HG02571 (cell line): ENCODE measurements at regions not wholly inside any gene's neighbourhood (a gene's known extent, or its start where the extent isn't known, plus 50 kb on each side); places are given as distances from the start of the nearest gene placed in this dataset.

Source experiments
- ATAC-seq: cut with Tn5 transposase; IDR thresholded peaks from one replicate; pipeline ENCODE4 v1.9.1; 2021; ENCODE audit warnings: mild to moderate bottlenecking, moderate library complexity; ENCODE audit not compliant: unreplicated experiment

- ATAC-seq = no peak
Observed at GRCh38 chr4:89665662-89666061, 171.3 kb downstream of the SNCA start.

DNA sequence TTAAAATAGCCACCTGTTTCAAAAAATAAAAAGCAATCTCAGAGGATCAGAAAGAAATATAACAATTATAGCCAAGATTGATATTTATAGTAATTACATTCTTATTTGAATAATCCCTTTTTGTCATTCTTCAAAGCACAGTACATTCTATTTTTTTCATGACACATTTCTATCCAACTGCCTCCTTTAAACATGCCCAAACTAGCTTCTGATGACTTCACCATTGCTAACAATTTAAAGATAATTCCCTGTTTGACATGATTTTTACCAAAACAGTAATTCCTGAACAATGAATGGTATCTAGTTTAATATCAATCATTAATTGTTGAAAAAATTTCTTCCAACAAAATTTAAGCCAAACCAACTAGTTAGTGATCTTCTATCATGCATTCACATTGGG, 172.4 kb downstream of the SNCA start:
- no peak for ATAC-seq

GRCh38 chr4:89661173-89661899, 175.6 kb downstream of the SNCA start:
- no peak for ATAC-seq

DNA sequence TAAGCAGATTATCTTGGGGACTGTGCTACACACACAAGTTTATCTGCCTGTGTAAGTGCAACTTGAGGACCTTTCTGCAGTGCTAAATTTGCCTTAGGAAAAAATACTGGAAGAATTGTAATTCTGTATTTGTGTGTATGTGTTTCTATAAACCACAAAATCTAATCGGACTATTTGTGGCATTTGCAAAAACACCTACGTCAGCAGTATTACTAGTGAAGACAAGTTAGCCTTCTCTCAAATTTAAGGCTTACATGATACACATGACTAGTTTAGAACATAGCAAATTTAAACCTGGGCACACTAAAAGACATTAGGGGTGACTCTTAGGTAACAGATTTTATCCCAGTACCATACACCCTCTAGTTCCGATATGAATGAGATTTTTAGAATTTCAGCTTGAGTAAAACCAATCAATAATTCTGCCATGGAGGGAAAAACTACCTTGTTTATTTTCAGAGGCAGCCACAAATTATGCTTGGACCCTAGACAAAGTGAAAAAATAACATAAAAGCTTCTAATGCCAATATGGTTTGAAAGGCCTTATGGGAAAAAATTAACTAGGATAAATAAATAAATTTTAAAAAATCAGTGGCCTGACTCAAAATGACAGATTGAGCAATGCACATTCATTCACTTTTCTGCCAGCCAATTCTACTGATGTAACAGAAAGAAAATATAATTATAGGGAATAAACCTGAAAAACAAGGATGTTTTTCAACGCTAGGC, 176.4 kb downstream of the SNCA start:
- ATAC-seq = no peak

DNA sequence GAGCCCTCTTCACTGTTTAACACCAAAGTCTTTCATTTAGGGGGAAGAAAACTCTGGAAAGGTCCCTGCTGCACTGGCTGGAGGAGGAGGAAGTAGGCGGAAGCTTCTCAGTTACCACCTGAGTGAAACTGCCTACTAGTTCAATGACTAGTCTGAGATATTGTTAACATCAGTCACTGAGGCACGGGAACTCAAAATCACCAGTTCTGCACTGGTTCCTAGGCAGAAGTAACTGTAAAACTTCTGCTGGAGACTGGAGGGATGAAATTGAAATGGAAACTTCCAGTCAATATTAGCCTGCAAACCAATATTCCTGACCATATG, 178.3 kb downstream of the SNCA start:
- ATAC-seq = peak; percentile 85

DNA sequence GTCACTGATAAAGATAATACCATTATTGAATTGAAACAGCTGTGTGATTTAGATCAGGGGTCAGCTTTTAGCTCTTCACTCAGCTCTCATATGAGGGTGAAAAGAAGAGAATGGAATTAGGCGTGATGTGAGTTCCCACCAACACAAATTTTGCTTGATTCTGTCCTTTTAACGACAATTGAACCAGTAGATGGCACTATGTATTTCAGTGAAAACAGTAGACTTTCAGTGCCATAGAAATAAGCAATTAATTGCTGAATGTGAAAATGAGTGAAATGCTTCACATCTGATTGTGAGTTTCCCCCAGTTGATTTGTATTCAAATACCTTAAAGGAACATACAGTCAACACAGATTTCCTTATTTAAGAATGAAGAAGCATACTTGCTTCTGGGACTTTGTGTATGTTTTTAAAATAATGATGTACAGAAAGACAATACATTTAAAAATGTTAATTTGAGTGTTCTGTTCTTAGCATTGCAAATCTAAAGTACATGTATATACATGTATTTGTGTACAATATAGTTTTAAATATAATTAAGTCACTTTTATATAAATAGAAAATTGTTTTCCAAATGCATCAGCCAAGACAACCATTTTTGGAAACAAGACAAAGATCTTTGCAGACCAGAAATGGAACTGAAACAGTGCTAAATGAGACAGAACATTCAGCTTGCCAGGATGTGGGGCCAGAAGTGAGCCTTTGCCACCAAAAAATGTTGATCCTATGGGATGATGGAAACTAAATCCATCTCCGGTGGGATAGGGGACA, 178.8 kb downstream of the SNCA start:
- ATAC-seq = peak; percentile 44

DNA sequence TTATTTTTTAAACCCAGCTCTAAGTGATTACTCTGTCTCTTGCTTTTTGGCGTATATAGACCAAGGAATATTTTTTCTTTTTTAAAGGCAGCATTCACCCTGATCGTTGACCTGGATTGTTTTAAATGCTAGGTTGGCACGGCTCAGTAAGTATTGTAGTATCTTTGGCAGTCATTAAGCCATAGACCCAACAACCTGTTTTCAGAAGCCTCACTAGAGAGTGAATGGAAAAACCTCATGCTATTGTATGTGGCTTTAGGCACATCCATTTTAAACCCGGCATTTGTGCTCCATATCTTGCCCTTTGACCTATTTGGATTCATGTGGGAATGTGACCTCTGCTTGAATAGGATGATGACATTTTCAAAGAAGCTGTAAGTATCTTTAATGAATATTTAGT, 183.9 kb downstream of the SNCA start:
- no peak for ATAC-seq

- no peak for ATAC-seq
Observed at GRCh38 chr4:89645482-89645881, 191.5 kb downstream of the SNCA start.

DNA sequence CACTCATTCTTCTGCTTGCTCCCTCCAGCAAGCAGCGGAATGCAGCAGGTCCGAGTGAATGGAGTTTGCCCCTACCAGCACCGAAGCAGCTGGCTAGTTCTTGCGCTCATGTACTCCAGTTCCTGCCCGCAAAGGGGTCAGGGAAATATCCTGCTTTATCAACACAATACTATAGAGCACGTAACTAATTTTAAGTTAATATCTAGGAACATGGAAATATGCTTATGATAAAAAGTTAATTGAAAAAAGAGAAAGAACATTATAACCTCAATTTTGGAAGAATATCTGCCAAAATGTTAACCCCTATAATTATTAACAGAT, 195.6 kb downstream of the SNCA start:
- ATAC-seq = no peak

DNA sequence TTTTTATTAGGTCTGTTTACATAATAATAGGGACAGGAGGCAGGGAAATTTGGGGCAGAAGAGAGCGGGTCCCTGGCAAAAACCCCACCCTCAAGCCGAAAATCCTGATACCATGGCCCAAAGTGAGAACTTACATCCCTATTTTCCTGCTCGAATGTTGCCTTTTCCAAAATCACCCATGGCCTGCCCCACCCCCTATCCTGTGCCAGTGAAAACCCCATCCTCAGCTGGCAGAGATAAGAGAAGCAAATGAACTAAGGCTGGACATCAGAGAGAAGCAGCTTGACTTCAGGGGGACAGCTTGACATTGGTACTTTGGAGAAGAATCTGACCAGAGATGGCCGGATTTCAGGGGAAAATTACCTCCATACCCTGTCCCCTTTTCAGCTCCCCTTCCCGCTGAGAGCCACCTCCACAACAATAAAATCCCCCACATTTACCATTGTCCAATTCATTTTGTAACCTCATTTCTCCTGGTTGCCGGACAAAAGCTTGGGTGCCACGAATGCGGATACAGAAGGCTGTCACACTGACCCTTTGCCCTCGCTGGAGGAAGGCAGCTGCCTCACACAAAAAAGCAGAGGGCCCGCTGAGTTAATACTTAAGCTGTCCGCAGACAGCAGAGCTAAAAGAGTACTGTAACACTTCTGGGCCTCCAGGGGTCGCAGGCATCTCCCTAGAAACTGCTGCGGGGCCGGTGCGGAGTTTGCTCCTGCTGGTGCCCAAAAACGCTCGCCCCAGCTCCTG, 196.2 kb downstream of the SNCA start:
- no peak for ATAC-seq

- no peak for ATAC-seq
Observed at GRCh38 chr4:89639395-89639794, 197.6 kb downstream of the SNCA start.

DNA sequence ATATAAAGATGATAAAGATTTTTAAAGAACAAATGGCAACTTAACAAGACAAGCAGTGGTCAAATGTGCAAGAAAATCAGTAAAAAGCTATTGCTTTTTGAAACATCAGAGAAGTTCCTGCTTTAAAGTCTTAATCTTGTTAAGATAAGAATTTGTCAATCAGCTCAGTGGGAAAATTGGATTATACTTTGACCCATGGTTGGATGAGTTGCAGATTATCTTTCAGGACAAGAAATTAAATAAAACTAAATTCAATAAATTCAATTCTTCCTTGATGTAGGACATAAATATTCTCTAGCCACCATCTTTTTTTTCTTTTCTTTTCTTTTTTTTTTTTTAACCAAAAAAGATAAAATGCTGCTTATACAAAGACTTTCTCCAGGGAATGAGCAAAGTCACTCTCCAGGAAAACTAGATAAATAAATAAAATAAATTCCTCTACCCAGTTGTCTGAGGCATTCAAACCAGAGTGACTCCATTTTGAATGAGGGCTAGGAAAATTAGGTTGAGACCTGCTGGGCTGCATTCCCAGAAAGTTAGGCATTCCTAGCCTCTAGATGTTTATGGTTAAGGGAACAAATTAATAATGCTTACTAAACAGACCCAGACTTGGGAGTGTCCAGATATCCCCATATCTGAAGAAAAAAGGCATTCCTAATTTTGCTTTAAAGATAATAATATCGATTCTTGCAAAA, 211.2 kb downstream of the SNCA start:
- no peak for ATAC-seq

DNA sequence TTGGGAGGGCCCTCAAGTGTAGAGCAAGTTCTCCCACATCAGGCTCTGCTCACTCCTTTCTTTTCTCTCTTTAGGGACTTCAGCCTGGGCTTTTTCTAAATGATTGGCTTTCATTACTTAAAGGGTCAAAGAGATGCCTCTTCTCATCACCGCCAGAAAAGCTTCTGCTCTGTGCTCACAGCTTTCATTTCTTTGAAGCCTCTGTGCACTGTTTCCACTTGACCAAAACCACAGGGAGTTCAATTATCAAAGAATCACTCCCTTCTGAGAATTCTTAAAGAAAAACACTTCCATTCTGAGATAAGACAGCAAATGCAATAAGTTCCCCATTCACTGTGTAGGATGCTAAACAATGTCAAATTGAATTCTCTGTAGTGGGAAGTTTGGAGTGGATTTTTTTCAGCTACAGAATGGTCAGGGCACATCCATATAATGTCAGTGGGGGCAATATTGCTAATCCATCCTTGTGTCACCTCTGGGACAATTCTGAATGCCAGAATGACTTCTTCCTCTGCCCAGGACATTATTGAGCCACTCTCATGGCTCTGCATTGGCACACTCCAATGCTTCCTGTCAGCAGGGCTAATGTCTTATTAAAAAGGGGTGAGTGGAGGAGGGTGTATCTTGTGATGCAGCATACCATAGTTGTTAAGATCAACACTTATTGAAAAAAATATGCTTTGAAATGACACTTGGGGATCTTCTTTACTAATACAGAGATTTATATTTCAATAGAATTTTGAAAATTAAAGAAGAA, 217.6 kb downstream of the SNCA start:
- no peak for ATAC-seq

DNA sequence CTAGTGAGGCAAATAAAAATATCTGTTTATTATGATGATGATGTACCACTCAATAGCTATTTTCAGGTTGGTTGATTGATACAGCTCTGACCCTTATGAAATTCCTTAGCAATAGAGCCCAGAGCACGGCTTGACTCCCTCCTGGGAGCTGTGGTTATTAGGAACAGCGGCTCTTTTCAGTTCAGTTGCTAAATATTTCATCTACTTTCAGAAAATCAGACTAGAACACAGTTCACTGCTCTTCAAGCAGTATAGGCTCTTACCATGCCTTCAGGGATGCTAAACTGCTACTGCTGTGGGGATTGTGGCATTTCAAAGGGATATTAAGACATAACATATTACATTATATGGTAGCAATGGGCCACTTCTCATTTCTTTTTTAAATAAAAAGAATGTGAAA, 218.8 kb downstream of the SNCA start:
- no peak for ATAC-seq

DNA sequence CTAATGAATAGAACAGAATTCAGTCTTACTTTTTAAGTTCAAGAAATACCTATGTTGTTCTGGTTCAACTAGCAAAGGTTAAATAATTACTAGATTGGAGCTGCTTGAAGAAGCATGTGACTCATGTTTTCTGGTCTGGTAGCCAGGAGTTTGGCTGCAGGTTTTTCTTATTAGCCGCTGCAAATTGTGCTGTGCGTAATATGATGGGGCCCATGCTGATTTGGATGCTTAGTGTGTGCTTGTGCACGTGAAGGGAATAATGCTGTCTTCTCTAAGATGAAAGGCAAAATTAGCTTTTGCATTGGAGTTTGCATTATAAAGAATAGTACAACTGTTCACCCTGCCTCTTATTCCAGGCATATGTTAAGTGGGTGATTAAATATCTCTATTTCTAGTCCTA, 219.6 kb downstream of the SNCA start:
- ATAC-seq = no peak

- ATAC-seq = no peak
Observed at GRCh38 chr4:89616382-89616781, 220.6 kb downstream of the SNCA start.

- no peak for ATAC-seq
Observed at GRCh38 chr4:89615051-89615450, 221.9 kb downstream of the SNCA start.

- ATAC-seq = no peak
Observed at GRCh38 chr4:89614155-89614554, 222.8 kb downstream of the SNCA start.

GRCh38 chr4:89610236-89610635, 226.7 kb downstream of the SNCA start:
- ATAC-seq = no peak

GRCh38 chr4:89609756-89610155, 227.2 kb downstream of the SNCA start:
- no peak for ATAC-seq
